ENCODE measurements at regions not wholly inside any gene's neighbourhood (a gene's known extent, or its start where the extent isn't known, plus 50 kb on each side); places are given as distances from the start of the nearest gene placed in this dataset.
"Not testable (repeated sequence)": the region's sequence is repeated elsewhere in the genome, so short reads cannot be mapped to it uniquely, and the experiment has no call there.

GRCh38 chr7:149574428-149574827 lies 76.8 kb upstream of the ZNF746 start:
- TF ChIP-seq, protein P1, sequence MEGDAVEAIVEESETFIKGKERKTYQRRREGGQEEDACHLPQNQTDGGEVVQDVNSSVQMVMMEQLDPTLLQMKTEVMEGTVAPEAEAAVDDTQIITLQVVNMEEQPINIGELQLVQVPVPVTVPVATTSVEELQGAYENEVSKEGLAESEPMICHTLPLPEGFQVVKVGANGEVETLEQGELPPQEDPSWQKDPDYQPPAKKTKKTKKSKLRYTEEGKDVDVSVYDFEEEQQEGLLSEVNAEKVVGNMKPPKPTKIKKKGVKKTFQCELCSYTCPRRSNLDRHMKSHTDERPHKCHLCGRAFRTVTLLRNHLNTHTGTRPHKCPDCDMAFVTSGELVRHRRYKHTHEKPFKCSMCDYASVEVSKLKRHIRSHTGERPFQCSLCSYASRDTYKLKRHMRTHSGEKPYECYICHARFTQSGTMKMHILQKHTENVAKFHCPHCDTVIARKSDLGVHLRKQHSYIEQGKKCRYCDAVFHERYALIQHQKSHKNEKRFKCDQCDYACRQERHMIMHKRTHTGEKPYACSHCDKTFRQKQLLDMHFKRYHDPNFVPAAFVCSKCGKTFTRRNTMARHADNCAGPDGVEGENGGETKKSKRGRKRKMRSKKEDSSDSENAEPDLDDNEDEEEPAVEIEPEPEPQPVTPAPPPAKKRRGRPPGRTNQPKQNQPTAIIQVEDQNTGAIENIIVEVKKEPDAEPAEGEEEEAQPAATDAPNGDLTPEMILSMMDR (conservative IDR thresholded peaks at IDR 0.05) = not testable (repeated sequence)
- TF ChIP-seq EZH2 (IDR thresholded peaks at IDR 0.05; ENCODE audit: low read depth) = not testable (repeated sequence)
